ENCODE measurements at regions not wholly inside any gene's neighbourhood (a gene's known extent, or its start where the extent isn't known, plus 50 kb on each side); places are given as distances from the start of the nearest gene placed in this dataset.

- TF ChIP-seq CTCF (IDR thresholded peaks at IDR 0.05; ENCODE audit: borderline replicate concordance, extremely low read depth, insufficient read depth) = no peak
- no peak for DNase-seq
- Histone ChIP-seq H3K27ac (ENCODE audit: low read depth in 2 of 2, low read length in 2 of 2) (no peak overlapping the region), H3K9me3 (ENCODE audit: control insufficient read depth in 2 of 3, insufficient read depth in 1 of 3, low read length in 3 of 3) (no peaks in the 10 kb centered on the region), H3K36me3 (ENCODE audit: control insufficient read depth in 2 of 3, insufficient read depth in 3 of 3, low read length in 3 of 3) (no peaks in the 10 kb centered on the region), H3K27me3 (ENCODE audit: control insufficient read depth, insufficient read depth, low read length) (no peaks in the 10 kb centered on the region), H3K9ac (ENCODE audit: low read length in 3 of 3) (no peak overlapping the region), H3K4me3 (ENCODE audit: low read length in 3 of 3) (no peak overlapping the region), H3K4me1 (ENCODE audit: control insufficient read depth in 2 of 3, insufficient read depth in 2 of 3, low read depth in 1 of 3, low read length in 3 of 3) (peaks cover 0 to 3% (median 0%) of the 10 kb centered on the region in 3 donors)
- no peak for FAIRE-seq
- intact Hi-C loops (cut with DNase I) = no loop called here
Measured at GRCh38 chr1:208381481-208381880, 137.3 kb upstream of the PLXNA2 start.

GRCh38 chr1:208387908-208388811 is 144.0 kb upstream of the PLXNA2 start:
- peak in 4 of 5 donors; percentile 53 to 80 (median 74) for DNase-seq

GRCh38 chr1:208393416-208393815 is 149.2 kb upstream of the PLXNA2 start:
- intact Hi-C loops (cut with DNase I) = no loop called here
- Histone ChIP-seq H3K36me3 (ENCODE audit: control insufficient read depth in 2 of 3, insufficient read depth in 3 of 3, low read length in 3 of 3) (no peaks in the 10 kb centered on the region), H3K9ac (ENCODE audit: low read length in 3 of 3) (no peak overlapping the region), H3K9me3 (ENCODE audit: control insufficient read depth in 2 of 3, insufficient read depth in 1 of 3, low read length in 3 of 3) (no peaks in the 10 kb centered on the region), H3K27ac (ENCODE audit: low read depth in 2 of 2, low read length in 2 of 2) (no peak overlapping the region), H3K4me3 (ENCODE audit: low read length in 3 of 3) (no peak overlapping the region), H3K4me1 (ENCODE audit: control insufficient read depth in 2 of 3, insufficient read depth in 2 of 3, low read depth in 1 of 3, low read length in 3 of 3) (no peaks in the 10 kb centered on the region), H3K27me3 (ENCODE audit: control insufficient read depth, insufficient read depth, low read length) (no peaks in the 10 kb centered on the region)
- no peak for TF ChIP-seq CTCF (IDR thresholded peaks at IDR 0.05; ENCODE audit: borderline replicate concordance, extremely low read depth, insufficient read depth)
- DNase-seq = no peak
- FAIRE-seq = no peak

More at GRCh38 chr1:208387908-208388811, 144.0 kb upstream of the PLXNA2 start:
- Histone ChIP-seq H3K27me3 (ENCODE audit: control insufficient read depth, insufficient read depth, low read length) (no peaks in the 10 kb centered on the region), H3K4me3 (ENCODE audit: low read length in 3 of 3) (no peak overlapping the region), H3K27ac (ENCODE audit: low read depth in 2 of 2, low read length in 2 of 2) (no peak overlapping the region), H3K4me1 (ENCODE audit: control insufficient read depth in 2 of 3, insufficient read depth in 2 of 3, low read depth in 1 of 3, low read length in 3 of 3) (no peaks in the 10 kb centered on the region), H3K9me3 (ENCODE audit: control insufficient read depth in 2 of 3, insufficient read depth in 1 of 3, low read length in 3 of 3) (no peaks in the 10 kb centered on the region), H3K9ac (ENCODE audit: low read length in 3 of 3) (no peak overlapping the region), H3K36me3 (ENCODE audit: control insufficient read depth in 2 of 3, insufficient read depth in 3 of 3, low read length in 3 of 3) (no peaks in the 10 kb centered on the region)
- TF ChIP-seq CTCF (IDR thresholded peaks at IDR 0.05; ENCODE audit: borderline replicate concordance, extremely low read depth, insufficient read depth) = no peak
- FAIRE-seq = no peak
- intact Hi-C loops (cut with DNase I) = no loop called here
